Caki2 (cell line): ENCODE measurements at regions not wholly inside any gene's neighbourhood (a gene's known extent, or its start where the extent isn't known, plus 50 kb on each side); places are given as distances from the start of the nearest gene placed in this dataset.

Experiments used
- DNase-seq: peaks from one replicate; pipeline ENCODE4 v3.0.0-alpha.2; 2015; ENCODE audit warnings: low read depth
- in situ Hi-C: cut with HindIII; loops from 2 replicates; pipeline ENCODE4 v1.10.0; 2016; ENCODE audit warnings: low sequenced_read_pairs, low pct_unique_long_range_greater_than_20kb, mixed read lengths

GRCh38 chr6:148128014-148128730, 214.5 kb upstream of the SASH1 start:
- no peak for DNase-seq
- in situ Hi-C loops: no loop called here

DNA sequence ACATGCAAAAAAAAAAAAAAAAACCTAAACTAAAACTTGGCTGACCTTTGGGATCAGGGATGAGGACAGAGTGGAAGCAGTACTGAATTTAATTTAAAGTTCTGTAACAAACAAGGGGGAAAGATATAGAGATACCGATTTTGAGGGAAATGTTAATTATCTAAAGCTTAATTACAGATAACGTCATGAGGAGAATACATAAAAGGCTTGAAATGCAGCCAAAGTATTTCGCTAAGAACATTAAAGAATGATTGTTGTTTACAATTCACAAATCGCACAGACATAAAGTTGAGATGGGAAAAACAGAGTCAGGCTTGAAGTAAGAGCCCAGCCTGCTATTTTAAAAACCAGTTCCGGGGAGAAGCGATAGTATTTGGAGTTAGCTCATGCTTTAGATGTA, 208.0 kb upstream of the SASH1 start:
- in situ Hi-C loops: no loop called here
- no peak for DNase-seq

DNA sequence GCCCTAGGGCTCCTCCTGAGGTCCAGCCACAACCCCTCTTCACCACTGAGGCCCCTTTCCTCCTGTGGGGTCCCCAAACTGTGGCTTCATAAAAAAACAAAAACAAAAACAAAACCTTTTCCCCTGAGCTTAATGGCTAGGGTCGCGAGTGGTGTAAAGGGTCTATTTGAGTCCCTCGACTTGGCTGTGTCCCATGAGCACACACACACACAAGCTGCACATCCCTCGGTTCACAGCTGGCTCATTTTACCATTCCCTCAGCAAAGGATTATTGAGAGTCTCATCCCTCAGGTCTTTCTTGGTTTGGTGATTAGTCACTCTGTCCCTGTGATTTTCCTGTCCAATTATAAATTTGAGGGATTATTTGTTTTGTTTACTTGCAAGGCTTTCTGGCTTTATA, 206.1 kb upstream of the SASH1 start:
- no peak for DNase-seq
- in situ Hi-C loops: no loop called here

DNA sequence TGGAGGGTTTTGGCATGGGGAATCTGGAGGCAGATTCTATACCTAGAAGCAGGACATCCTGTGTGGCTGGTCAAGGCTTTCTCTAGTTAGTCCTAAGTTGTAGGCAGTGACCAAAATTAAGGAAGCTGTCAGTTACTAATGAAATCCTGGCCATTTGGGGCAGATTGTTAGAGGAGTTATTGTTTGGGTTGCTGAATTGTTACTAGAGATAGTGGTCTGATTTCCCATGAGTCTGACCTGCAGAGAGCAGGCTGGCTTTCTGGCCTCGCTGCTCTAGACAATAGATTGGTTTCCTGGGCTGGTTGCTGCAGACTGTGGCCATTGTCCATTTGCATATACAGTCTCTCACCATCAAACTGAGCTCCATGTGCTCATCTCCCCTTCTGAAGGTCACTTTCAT, 205.0 kb upstream of the SASH1 start:
- in situ Hi-C loops: no loop called here
- no peak for DNase-seq

- in situ Hi-C loops: no loop called here
- no peak for DNase-seq
These were observed 204.1 kb upstream of the SASH1 start for GRCh38 chr6:148138573-148138972.

DNA sequence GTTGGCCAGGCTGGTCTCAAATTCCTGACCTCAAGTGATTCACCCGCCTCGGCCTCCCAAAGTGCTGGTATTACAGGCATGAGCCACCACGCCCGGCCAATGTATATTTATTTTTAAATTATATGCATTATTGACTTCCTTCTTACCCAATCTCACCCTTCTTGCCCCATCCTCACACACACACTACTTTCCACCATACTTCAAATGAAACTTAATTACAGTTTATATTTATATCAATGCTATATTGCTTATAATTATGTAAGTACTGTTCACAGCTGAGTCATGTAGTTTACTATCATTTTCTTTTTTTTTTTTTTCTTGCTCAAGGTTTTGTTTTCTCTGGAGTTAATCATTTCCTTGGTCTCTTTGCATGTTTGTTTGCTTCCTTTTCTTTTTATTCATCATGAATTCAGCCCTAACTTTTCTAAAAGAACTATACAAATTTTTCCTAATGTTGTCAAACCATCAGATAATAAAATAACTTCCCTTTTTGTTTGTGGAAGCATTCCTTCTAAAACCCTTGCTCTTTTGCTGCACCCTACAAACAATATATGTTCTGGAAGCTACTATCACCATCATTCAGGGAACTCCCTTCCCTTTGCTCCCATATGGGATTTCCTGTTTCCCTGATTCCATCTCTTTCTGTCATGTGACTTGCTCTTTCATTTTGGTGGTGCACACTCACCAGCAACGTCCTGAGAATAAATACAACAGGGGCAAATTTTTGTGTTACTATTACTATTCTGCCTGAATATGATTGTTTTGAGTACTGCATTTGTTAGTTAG, 201.7 kb upstream of the SASH1 start:
- in situ Hi-C loops: no loop called here
- peak; percentile 67 for DNase-seq

GRCh38 chr6:148142821-148143220, 199.8 kb upstream of the SASH1 start:
- no peak for DNase-seq
- in situ Hi-C loops: no loop called here

GRCh38 chr6:148143771-148144170, 198.9 kb upstream of the SASH1 start:
- DNase-seq: no peak
- in situ Hi-C loops: no loop called here

GRCh38 chr6:148144917-148145521, 197.6 kb upstream of the SASH1 start:
- peak; percentile 40 for DNase-seq
- in situ Hi-C loops: no loop called here

DNA sequence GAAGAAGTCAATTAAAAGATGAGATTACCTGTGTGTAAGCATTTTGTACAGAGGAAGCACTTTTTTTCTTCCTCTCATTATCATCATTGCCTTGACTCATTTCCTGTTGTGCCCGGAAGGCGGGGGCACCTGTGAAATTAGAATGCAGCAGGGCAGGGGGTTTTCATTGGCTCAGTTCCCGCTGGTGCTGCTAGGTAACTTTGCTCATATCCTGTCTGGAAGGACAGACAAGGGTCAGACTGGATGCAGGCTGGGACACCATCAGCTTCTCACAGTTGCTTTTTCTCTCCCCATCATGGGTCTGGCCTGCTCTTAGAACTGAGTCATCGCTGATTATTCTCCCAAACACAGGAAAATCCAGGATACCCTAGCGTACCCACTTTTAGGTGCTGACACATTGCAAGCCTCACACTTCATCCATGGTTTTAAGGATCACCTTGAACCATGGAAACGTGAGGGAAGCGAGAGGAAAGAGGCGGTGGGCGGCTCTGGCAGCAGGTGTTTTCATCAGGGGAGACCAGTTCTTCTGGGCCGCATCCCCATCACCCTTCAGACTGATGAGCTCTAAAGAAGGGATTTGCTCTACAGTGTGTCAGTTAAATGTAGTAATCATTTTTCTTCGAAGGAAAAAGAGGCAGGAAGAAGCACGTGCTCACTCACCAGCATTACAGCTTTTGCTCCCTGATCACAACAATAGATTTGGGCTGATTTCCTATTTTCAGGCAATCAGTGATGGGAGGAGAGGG, 195.7 kb upstream of the SASH1 start:
- peak; percentile 55 for DNase-seq
- in situ Hi-C loops: no loop called here

- no peak for DNase-seq
- in situ Hi-C loops: no loop called here
These were observed 195.2 kb upstream of the SASH1 start for GRCh38 chr6:148147463-148147830.

GRCh38 chr6:148151896-148152643, 190.6 kb upstream of the SASH1 start:
- in situ Hi-C loops: no loop called here
- DNase-seq: no peak

- DNase-seq: no peak
- in situ Hi-C loops: no loop called here
These were observed 188.0 kb upstream of the SASH1 start for GRCh38 chr6:148154668-148155067.

GRCh38 chr6:148155293-148155692, 187.3 kb upstream of the SASH1 start:
- in situ Hi-C loops: no loop called here
- DNase-seq: no peak

GRCh38 chr6:148157841-148158240, 184.8 kb upstream of the SASH1 start:
- peak; percentile 47 for DNase-seq
- in situ Hi-C loops: no loop called here

- no peak for DNase-seq
- in situ Hi-C loops: no loop called here
These were observed 178.0 kb upstream of the SASH1 start for GRCh38 chr6:148164645-148165044.

DNA sequence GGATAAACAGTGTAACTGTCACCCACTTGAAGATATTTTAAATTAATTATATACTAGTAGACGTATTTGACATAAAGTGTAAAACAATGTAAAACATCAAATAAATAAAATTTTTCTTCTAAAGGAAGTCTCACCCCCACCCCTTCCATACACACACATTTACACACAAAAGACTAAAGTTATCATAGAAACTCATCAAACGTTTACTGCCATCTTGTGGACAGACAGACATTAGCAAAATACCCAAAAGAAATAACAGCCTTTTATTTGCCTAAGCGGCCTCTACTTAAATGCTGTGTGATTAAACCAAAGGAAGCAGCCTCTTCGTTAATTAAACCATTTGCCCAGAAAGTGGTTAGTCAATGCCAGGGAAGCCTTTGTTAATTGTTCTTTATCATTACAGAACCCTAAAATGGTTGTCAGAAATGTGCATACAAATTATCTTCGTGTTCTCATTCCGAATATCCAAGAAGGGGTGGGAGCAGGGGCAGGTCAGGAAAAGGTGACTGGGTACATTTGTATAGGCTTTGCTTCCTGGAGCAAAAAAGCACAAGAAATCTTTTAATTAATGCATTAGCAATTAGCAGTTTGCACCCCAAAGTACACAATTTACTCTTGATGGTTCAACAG, 176.2 kb upstream of the SASH1 start:
- in situ Hi-C loops: no loop called here

DNA sequence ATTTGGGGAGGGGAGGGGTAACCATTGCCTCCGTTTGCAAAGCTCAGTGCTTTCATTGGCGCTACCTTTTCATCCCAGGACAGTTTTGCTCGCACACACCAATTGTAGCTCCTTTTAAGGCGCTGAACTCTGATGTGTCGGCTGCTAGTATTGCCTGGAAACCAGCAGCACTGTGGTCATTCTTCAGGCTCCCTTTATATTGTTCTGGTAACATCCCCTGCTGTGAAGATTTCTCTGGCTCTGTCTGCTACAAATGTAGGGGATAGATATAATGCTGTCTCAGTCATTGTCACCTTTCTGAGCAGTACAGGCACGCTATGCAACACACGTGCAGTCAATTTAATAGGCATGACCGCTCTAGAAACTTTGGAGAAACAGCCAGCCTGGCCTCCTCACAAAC, 172.9 kb upstream of the SASH1 start:
- in situ Hi-C loops: no loop called here
- DNase-seq: no peak

More for the DNA sequence above, 176.2 kb upstream of the SASH1 start:
- DNase-seq: peak; percentile 51
